ENCODE measurements at regions not wholly inside any gene's neighbourhood (a gene's known extent, or its start where the extent isn't known, plus 50 kb on each side); places are given as distances from the start of the nearest gene placed in this dataset.

DNA sequence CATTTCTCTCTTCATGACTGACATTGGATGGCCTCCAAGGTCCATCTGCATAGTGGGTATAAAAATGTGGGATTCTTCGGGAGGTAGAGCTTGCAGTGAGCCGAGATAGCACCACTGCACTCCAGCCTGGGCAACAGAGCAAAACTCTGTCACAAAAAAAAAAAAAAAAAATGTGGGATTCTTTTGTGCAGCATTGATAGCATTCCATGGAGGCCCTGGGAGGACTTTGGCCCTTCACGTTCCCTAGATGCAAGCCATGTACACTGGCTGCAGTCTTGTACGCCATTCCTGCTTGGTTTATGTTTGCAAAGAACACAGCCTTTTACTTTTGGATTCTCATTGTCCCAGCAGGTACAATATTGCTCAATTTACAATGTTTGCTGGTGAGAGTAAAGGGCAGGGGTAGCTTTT is 157.8 kb downstream of the SLCO4C1 start (continued):
- TF ChIP-seq, protein P1, sequence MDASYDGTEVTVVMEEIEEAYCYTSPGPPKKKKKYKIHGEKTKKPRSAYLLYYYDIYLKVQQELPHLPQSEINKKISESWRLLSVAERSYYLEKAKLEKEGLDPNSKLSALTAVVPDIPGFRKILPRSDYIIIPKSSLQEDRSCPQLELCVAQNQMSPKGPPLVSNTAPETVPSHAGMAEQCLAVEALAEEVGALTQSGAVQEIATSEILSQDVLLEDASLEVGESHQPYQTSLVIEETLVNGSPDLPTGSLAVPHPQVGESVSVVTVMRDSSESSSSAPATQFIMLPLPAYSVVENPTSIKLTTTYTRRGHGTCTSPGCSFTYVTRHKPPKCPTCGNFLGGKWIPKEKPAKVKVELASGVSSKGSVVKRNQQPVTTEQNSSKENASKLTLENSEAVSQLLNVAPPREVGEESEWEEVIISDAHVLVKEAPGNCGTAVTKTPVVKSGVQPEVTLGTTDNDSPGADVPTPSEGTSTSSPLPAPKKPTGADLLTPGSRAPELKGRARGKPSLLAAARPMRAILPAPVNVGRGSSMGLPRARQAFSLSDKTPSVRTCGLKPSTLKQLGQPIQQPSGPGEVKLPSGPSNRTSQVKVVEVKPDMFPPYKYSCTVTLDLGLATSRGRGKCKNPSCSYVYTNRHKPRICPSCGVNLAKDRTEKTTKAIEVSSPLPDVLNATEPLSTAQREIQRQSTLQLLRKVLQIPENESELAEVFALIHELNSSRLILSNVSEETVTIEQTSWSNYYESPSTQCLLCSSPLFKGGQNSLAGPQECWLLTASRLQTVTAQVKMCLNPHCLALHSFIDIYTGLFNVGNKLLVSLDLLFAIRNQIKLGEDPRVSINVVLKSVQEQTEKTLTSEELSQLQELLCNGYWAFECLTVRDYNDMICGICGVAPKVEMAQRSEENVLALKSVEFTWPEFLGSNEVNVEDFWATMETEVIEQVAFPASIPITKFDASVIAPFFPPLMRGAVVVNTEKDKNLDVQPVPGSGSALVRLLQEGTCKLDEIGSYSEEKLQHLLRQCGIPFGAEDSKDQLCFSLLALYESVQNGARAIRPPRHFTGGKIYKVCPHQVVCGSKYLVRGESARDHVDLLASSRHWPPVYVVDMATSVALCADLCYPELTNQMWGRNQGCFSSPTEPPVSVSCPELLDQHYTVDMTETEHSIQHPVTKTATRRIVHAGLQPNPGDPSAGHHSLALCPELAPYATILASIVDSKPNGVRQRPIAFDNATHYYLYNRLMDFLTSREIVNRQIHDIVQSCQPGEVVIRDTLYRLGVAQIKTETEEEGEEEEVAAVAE (CRISPR knock-in tag; IDR thresholded peaks at IDR 0.05; ENCODE audit: borderline replicate concordance): no peak
- TF ChIP-seq POLR2A (IDR thresholded peaks at IDR 0.05; ENCODE audit: insufficient read depth in 1 of 2, low read depth in 2 of 2, low read length in 2 of 2) (no peak), ZNF839 (CRISPR knock-in tag; IDR thresholded peaks at IDR 0.05; ENCODE audit: borderline replicate concordance) (no peak), ZNF224 (CRISPR knock-in tag; IDR thresholded peaks at IDR 0.05) (no peak), ELF1 (CRISPR knock-in tag; IDR thresholded peaks at IDR 0.05) (no peak), NRL (CRISPR knock-in tag; IDR thresholded peaks at IDR 0.05; ENCODE audit: borderline replicate concordance) (no peak), GFI1 (CRISPR knock-in tag; IDR thresholded peaks at IDR 0.05; ENCODE audit: borderline replicate concordance) (0 out of 2 replicates have a peak, but pooled peaks have one; percentile 19)
- TF ChIP-seq, protein P2, sequence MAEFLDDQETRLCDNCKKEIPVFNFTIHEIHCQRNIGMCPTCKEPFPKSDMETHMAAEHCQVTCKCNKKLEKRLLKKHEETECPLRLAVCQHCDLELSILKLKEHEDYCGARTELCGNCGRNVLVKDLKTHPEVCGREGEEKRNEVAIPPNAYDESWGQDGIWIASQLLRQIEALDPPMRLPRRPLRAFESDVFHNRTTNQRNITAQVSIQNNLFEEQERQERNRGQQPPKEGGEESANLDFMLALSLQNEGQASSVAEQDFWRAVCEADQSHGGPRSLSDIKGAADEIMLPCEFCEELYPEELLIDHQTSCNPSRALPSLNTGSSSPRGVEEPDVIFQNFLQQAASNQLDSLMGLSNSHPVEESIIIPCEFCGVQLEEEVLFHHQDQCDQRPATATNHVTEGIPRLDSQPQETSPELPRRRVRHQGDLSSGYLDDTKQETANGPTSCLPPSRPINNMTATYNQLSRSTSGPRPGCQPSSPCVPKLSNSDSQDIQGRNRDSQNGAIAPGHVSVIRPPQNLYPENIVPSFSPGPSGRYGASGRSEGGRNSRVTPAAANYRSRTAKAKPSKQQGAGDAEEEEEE (CRISPR knock-in tag; IDR thresholded peaks at IDR 0.05; ENCODE audit: borderline replicate concordance): no peak
- TF ChIP-seq, protein P3, sequence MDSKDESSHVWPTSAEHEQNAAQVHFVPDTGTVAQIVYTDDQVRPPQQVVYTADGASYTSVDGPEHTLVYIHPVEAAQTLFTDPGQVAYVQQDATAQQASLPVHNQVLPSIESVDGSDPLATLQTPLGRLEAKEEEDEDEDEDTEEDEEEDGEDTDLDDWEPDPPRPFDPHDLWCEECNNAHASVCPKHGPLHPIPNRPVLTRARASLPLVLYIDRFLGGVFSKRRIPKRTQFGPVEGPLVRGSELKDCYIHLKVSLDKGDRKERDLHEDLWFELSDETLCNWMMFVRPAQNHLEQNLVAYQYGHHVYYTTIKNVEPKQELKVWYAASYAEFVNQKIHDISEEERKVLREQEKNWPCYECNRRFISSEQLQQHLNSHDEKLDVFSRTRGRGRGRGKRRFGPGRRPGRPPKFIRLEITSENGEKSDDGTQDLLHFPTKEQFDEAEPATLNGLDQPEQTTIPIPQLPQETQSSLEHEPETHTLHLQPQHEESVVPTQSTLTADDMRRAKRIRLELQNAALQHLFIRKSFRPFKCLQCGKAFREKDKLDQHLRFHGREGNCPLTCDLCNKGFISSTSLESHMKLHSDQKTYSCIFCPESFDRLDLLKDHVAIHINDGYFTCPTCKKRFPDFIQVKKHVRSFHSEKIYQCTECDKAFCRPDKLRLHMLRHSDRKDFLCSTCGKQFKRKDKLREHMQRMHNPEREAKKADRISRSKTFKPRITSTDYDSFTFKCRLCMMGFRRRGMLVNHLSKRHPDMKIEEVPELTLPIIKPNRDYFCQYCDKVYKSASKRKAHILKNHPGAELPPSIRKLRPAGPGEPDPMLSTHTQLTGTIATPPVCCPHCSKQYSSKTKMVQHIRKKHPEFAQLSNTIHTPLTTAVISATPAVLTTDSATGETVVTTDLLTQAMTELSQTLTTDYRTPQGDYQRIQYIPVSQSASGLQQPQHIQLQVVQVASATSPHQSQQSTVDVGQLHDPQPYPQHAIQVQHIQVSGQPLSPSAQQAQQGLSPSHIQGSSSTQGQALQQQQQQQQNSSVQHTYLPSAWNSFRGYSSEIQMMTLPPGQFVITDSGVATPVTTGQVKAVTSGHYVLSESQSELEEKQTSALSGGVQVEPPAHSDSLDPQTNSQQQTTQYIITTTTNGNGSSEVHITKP (CRISPR knock-in tag; IDR thresholded peaks at IDR 0.05; ENCODE audit: low read depth): no peak
- TF ChIP-seq, protein P4, sequence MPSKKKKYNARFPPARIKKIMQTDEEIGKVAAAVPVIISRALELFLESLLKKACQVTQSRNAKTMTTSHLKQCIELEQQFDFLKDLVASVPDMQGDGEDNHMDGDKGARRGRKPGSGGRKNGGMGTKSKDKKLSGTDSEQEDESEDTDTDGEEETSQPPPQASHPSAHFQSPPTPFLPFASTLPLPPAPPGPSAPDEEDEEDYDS (CRISPR knock-in tag; IDR thresholded peaks at IDR 0.05): no peak
- TF ChIP-seq, protein P5, sequence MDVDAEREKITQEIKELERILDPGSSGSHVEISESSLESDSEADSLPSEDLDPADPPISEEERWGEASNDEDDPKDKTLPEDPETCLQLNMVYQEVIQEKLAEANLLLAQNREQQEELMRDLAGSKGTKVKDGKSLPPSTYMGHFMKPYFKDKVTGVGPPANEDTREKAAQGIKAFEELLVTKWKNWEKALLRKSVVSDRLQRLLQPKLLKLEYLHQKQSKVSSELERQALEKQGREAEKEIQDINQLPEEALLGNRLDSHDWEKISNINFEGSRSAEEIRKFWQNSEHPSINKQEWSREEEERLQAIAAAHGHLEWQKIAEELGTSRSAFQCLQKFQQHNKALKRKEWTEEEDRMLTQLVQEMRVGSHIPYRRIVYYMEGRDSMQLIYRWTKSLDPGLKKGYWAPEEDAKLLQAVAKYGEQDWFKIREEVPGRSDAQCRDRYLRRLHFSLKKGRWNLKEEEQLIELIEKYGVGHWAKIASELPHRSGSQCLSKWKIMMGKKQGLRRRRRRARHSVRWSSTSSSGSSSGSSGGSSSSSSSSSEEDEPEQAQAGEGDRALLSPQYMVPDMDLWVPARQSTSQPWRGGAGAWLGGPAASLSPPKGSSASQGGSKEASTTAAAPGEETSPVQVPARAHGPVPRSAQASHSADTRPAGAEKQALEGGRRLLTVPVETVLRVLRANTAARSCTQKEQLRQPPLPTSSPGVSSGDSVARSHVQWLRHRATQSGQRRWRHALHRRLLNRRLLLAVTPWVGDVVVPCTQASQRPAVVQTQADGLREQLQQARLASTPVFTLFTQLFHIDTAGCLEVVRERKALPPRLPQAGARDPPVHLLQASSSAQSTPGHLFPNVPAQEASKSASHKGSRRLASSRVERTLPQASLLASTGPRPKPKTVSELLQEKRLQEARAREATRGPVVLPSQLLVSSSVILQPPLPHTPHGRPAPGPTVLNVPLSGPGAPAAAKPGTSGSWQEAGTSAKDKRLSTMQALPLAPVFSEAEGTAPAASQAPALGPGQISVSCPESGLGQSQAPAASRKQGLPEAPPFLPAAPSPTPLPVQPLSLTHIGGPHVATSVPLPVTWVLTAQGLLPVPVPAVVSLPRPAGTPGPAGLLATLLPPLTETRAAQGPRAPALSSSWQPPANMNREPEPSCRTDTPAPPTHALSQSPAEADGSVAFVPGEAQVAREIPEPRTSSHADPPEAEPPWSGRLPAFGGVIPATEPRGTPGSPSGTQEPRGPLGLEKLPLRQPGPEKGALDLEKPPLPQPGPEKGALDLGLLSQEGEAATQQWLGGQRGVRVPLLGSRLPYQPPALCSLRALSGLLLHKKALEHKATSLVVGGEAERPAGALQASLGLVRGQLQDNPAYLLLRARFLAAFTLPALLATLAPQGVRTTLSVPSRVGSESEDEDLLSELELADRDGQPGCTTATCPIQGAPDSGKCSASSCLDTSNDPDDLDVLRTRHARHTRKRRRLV (CRISPR knock-in tag; IDR thresholded peaks at IDR 0.05): no peak
- TF ChIP-seq, protein P6, sequence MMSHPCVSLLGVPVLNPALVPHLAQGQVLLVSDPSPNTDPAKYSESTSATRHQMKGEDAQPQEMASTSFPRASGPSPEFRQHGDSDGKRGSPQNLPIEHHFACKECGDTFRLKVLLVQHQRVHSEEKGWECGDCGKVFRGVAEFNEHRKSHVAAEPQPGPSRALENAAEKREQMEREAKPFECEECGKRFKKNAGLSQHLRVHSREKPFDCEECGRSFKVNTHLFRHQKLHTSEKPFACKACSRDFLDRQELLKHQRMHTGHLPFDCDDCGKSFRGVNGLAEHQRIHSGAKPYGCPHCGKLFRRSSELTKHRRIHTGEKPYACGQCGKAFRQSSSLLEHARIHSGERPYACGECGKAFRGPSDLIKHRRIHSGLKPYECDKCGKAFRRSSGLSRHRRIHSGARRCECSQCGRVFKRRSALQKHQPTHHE (CRISPR knock-in tag; IDR thresholded peaks at IDR 0.05; ENCODE audit: borderline replicate concordance): no peak
